ENCODE measurements at regions not wholly inside any gene's neighbourhood (a gene's known extent, or its start where the extent isn't known, plus 50 kb on each side); places are given as distances from the start of the nearest gene placed in this dataset.

- TF ChIP-seq CTCF (IDR thresholded peaks at IDR 0.05) (no peak), POLR2A (IDR thresholded peaks at IDR 0.05) (no peak)
These were observed 193.2 kb upstream of the MEX3C start for GRCh38 chr18:51390702-51391101.

All from heart left ventricle (tissue), 13 donors.